ENCODE measurements at regions not wholly inside any gene's neighbourhood (a gene's known extent, or its start where the extent isn't known, plus 50 kb on each side); places are given as distances from the start of the nearest gene placed in this dataset.

DNA sequence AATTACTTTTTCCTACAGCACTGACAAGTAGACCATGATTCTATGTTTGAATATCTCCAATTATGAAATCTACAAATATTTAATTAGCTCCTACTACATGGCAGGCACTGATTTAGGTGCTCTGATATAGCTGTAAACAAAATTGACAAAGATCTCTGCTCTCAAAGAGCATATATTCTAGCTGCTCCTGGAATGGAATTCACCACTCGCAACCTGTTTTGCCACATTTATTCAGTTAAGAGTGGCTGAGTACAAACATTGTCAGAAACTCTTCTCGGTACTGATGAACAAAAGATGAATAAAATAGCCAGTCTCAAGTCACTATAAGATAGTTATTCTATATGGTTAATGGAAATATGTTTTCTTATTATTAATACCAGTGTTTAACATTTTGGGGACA lies 114.2 kb upstream of the PDE4D start:
- no peak for DNase-seq (ENCODE audit: low read depth in 2 of 3, low spot score in 1 of 3)

DNA sequence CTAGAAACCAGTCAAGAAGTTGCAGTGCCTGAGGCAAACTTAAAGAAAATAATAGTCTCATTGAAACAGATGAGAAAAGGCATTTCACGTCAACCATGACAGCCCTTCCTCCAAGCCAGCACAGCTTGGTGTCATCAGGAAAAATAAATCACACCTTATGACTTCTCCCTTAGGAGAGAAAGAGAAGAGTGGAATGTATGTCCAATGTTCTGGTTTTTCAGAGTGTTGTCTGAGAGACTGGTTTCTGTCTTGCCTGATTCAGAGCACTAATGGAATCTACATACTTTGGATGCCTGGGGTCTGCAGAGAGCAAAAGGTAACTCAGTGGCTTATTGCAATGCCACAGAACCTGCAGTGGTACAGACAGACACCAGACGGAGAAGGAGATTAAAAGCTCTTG lies 105.5 kb upstream of the PDE4D start:
- no peak for DNase-seq (ENCODE audit: low read depth in 2 of 3, low spot score in 1 of 3)

DNA sequence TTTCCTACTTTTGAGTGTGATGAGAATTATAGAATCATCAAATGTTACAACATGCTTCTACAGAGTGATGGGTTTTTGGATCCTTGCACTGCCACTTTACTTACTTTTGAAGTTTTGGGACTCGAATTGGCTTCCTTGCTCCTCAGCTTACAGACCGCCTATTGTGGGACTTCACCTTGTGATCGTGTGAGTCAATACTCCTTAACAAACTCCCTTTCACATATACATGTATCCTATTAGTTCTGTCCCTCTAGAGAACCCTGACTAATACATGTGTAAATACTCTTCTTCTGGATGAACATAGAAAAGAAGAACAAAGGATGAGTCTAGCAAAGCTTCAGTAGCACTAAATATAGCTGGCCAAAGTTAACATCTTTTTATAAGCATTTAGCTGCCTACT lies 98.7 kb upstream of the PDE4D start:
- no peak for DNase-seq (ENCODE audit: low read depth in 2 of 3, low spot score in 1 of 3)

DNA sequence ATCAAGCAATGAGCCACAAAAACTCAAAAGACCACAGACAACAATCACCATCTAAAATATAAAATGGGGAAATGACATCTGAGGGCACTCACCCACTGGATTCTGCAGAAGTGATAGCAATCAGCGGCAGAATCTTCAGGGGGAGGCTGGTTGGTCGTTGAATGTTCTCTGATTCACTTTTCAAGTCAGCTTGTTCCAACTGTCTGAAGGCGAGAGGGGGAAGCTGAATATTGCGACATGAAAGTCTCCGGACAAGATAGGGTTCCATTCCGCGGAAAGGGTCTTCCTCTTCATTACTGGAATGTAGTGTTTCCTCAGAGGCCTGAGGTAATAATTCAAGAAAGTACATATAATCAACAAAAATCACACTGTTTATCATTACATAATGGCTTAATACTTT lies 94.9 kb upstream of the PDE4D start:
- no peak for DNase-seq (ENCODE audit: low read depth in 2 of 3, low spot score in 1 of 3)

DNA sequence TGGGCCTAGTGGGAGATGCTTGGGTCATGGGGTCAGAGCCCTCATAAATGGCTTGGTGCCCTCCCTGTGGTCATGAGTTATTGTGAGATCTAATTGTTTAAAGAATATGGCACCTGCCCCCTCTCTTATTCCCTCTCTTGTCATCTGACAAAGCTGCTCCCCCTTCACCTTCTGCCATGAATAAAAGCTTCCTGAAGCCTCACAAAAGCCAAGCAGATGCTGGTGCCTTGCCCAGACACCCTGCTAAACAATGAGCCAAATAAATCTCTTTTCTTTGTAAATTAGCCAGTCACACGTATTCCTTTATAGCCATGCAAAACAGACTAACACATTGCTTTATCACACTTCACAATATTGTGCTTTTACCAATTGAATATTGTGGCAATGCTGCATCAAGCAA lies 82.8 kb upstream of the PDE4D start:
- DNase-seq (ENCODE audit: low read depth in 2 of 3, low spot score in 1 of 3), result no peak

DNA sequence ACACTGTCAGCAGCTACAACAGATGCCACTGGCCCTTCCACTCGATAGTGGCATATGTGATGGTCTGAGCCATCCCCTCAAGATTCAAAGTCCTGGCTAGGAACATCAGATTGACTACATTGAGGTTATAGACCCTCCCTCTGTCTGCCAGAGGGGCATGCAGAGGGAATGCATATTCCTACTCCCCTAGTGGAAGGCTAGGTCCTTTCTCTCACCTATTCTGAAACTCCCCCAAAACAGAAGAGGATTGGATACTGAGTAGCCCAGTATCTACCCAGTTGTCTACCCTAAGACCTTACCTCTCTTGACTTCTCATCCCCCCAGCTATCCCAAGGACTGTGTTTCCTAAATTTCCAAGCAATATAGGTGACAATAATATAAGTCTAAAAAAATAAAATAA lies 78.5 kb upstream of the PDE4D start:
- no peak for DNase-seq (ENCODE audit: low read depth in 2 of 3, low spot score in 1 of 3)

DNA sequence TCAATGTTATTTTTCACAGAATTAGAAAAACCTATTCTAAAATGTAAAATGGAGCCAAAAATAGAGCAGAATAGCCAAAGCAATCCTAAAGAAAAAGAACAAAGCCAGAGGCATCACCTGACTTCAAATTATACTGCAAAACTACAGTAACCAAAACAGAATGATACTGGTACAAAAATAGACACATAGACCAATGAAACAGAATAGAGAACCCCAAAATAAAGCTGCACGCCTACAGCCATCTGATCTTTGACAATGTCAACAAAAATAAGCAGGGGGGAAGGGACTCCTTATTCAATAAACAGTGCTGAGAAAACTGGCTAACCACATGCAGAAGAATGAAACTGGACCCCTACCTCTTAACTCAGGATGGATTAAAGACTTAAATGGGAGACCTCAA lies 65.8 kb upstream of the PDE4D start:
- no peak for DNase-seq (ENCODE audit: low read depth in 2 of 3, low spot score in 1 of 3)

DNA sequence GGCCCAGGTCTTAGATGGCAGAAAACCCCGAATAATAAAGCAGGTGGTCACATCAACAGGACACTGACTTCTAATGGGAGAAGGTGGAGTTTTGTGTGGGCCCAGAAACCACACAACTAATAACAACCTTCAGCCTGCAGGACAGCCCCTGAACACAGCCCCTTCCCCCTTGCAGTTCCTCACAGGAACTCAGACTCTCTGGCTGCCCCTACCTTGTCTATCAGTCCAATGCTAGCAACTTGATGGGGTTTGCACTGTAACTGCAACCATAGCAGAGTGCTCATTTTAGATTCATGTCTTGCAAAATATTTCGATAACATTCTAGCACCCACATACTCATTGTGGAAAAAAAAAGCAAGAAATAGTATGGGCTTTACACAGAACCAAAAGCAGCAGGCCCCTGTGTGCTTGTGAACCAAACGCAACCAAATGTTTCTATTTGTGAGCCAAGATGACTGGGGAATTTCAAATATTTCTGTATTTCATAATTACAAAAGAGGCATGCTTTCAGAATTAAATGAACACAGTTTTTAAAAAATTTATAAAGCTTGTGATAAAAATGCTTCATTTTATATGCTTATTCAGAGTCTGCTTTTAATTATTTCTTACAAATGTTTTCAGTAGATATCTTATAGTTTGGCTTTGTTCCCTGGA lies 62.7 kb upstream of the PDE4D start:
- no peak for DNase-seq (ENCODE audit: low read depth in 2 of 3, low spot score in 1 of 3)

DNA sequence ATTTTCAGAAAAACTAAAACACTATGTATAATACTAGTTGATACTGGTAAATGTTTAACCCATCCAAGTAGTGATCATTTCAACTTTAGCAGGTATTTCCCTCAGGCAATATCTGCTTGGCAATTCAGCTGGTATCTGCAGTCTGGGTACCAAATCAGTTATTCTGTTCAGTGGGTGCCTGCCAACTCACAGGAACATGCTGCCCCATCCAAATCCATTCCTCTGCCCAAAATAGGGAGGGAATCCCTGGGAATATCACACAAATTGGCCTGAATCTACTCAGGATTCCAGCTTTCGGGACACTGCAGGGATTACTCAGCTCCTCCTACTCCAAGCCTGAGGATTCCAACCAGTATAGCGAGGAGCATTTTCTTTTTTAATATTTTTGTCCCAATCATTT lies 61.7 kb upstream of the PDE4D start:
- DNase-seq (ENCODE audit: low read depth in 2 of 3, low spot score in 1 of 3), result no peak

DNA sequence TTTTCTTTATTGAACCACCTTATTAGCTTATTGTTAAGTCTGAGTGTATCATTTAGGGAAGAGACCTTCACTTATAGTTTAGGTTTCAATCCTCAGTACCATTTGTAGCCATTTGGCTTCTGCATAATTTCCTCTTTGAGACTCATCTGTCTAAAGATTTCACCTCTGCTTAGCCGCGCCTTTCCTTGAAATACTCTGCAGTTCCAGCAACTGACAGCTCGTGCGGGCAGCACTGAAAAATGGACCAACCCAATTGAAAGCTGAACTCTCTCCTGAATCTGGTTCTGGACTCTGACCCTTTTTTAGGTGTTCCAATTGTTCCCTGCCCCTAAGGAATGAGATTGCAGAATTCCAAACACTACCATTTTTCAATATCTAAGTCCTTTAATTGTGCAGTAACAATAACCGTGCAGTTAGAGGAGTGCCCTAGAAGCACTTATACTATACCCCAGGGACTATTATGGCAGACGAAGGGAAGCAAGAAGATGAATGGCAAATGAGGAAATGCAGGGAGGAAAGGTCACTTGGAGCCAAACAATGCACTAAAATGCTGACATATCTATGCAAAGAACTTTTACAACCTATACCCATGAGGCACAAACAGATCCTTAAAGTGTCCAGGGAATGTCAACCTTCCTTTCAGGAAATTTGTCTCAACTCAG lies 50.1 kb upstream of the PDE4D start:
- no peak for DNase-seq (ENCODE audit: low read depth in 2 of 3, low spot score in 1 of 3)
